ENCODE measurements at regions not wholly inside any gene's neighbourhood (a gene's known extent, or its start where the extent isn't known, plus 50 kb on each side); places are given as distances from the start of the nearest gene placed in this dataset.

DNA sequence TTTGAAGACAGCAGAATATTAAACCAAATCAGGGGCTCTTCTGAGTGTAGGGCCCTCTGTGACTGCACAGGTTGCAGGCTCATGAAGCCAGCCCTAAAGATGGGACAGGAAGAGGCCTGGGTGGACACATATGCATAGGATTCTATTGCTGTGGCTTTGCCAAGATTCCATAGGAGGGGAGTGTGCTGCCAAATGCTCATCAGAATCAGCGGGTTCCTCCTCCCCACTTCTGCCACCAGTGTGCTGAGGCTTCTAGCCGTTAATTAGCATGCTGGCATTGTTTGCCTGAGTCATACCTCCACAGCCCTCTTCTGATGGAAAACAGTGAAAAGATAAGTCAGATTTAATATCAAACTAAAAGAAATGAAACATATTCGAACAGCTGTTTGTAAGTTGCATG lies 103.9 kb upstream of the TMEFF2 start:
- no peak for DNase-seq (ENCODE audit: low read depth in 2 of 2)

- DNase-seq (ENCODE audit: low read depth in 2 of 2) = no peak
Measured at GRCh38 chr2:192292478-192292877, 97.7 kb upstream of the TMEFF2 start.

DNA sequence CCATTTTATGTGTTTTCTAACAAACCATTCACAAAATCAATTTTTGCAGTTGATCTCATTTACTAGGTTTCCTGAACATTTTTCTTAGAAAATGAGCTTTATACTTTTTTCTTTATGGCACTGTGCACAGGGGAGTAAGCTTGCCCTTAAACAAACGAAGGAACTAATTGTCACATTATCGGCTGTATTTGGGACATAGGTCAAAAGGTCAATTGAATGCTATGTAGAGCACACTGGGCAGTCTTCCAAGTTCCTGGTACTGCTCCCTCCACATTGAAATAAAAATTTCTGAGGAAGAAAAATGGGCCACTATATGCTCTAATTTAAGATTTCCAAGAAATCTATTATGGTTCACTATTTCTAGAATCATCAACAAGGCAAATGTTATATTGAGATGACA lies 93.6 kb upstream of the TMEFF2 start:
- no peak for DNase-seq (ENCODE audit: low read depth in 2 of 2)

DNA sequence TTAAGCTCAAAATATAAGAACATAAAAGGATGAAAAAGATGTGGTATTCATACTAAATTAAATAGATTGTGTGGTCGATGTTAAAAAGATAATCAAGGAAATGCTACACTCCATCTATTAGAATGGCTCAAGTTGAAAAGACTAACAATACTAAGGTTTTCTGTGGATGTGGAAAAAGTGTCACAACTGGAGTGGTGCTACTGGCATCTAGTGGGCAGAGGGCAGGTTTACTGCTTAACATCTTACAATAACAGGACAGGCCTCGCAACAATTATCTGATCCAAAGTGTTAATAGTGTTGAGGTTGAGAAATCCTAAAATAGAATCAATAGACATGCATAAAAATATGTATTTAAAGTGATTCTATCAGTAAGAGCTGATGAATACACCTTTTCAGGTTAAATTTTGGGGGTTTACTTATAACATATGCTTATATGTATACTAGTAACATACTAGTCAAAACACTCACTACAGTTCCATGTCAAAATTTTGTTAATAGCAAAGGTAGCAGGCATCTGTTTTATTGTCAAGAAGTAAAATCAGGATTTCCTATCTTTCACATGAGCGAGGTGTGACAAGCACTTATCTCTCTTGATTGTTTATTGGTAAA lies 91.5 kb upstream of the TMEFF2 start:
- peak in 1 of 2 experiments; percentile 21 for DNase-seq (ENCODE audit: low read depth in 2 of 2)

GRCh38 chr2:192283450-192283849 lies 88.7 kb upstream of the TMEFF2 start:
- DNase-seq (ENCODE audit: low read depth in 2 of 2) = no peak

DNA sequence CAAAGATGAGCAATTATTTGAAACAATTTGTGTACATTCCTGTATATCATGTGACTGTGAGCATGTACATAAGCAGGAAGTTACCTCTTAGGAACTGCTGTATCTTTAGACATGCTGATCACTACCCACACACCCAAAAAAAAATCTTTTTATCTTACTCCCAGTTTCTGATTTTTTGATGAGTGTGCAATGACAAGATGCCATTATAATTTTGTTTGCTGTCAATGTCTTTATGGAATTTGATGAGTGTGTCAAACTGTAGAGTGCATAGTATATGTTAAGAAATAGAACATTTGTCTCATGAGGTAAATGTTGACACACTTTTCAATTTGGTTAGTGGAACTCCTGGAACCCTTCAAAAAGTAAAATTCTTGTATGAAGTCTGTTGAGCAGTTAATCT lies 84.0 kb upstream of the TMEFF2 start:
- DNase-seq (ENCODE audit: low read depth in 2 of 2) = no peak

DNA sequence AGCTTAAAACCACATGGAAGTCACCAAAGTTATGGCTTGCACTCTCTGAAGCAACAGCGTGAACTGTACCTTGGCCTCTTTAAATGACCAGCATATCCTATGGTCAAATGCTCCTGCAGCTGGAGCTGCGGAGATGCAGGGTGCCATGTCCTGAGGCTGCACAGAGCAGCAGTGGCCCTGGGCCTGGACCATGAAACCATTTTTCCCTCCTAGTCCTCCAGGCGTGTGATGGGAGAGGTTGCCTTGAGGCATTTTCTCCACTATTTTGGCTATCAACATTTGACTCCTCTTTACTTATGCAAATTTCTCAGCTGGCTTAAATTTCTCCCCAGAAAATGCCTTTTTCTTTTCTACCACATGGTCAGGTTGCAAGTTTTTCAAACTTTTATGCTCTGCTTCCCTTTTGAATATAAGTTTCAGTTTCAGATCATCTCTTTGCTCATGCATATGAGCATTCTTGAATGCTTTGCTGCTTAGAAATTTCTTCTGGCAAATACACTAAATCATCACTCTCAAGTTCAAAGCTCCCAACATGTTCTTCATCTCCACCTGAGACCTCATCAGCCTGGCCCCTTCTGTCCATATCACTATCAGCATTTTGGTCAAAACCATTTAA lies 82.9 kb upstream of the TMEFF2 start:
- DNase-seq (ENCODE audit: low read depth in 2 of 2) = no peak

- no peak for DNase-seq (ENCODE audit: low read depth in 2 of 2)
Measured at GRCh38 chr2:192275632-192276031, 80.9 kb upstream of the TMEFF2 start.

GRCh38 chr2:192267484-192267883 lies 72.8 kb upstream of the TMEFF2 start:
- DNase-seq (ENCODE audit: low read depth in 2 of 2) = peak; percentile 63 to 65

DNA sequence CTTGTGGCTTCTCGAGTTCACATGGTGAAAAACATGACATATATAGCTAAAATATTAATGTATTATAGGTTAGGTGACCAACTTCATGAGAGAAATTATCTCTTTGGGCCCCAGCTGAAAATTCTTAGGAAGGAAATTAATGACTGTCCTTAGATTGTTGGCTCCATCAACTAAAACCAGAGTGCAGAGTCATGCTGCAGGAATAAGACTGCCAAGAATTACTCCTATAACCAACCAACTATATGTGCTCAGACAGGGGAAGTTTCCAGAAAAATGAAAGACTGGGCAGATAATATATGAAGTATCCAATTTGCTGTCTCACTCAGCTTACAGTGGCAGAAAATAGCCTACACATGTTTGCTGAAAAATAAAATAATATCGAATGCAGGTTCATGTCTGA lies 71.0 kb upstream of the TMEFF2 start:
- DNase-seq (ENCODE audit: low read depth in 2 of 2) = no peak

DNA sequence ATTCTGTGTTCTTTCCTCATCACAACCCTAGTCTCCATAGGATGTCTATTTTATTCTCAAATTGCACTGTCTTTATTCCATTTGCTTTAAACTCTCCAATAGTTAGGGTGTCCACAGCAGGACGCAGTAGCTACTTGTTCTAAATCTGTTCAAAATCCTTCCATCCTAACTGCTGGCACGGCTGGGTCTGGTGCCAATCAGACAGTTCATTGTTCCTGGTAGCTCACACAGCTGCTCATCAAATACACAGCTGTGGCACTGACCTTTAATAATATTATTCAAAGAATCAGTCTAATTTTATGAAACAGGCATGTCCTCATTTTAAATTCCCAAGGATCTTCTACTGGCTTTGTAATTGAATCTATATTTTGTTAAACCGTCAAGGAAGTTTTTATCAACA lies 59.7 kb upstream of the TMEFF2 start:
- no peak for DNase-seq (ENCODE audit: low read depth in 2 of 2)

GRCh38 chr2:192253692-192254091 lies 59.0 kb upstream of the TMEFF2 start:
- DNase-seq (ENCODE audit: low read depth in 2 of 2) = no peak

DNA sequence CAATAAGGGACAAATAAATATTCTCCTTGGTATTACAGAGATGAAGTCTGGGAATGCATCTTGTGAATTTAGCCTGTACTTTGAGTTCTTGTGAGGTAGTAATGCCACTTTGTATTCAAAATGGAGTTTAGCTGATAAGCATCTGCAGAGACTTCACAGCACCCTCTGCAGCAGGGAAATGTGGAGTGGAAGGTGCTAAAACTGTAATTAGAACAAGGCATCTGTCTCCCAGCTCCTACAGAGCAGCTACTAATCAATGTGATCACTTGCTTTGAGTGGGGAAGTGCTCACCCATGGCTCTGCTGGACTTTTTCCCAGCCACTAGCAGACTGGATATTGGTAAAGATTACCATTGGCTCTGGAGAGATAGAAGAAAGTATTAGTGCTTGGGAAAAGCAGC lies 56.2 kb upstream of the TMEFF2 start:
- no peak for DNase-seq (ENCODE audit: low read depth in 2 of 2)

DNA sequence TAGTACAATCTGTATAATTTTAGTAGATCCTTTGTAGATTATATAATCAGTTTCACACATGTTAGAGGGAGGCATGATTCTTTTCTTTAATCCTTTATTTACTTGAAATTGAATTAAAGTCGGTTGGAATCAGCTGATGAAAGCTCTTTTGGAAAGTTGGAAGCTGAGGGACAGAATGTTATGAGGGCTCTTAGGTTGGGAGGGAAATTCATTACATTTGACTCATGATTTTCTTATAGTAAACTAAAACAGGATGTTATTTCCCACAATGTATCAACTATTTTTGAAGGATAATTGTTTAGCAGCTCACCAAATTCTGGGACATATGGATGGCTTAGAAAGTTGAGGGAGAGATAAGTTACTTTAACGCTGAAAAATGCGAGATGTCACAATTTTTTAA lies 52.7 kb upstream of the TMEFF2 start:
- DNase-seq (ENCODE audit: low read depth in 2 of 2) = no peak

DNA sequence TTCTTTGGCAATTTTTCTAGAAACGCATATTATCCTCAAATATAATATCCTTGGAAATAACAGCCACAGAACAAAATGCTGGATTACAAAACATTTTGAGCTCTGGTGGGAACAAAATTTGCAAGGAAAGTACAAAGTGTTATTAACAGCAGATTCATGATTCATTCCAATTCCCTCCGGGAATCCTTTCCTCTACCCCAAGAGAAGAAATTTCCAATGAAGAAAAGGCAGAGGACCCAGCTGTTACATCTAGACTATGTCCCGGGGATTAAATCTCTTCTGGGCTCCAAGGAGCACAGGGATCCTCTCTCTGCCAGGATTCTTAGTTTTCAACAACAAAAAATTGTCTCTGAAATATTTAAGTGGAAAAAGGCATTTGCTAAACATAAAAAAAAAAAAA lies 51.6 kb upstream of the TMEFF2 start:
- DNase-seq (ENCODE audit: low read depth in 2 of 2) = no peak

DNA sequence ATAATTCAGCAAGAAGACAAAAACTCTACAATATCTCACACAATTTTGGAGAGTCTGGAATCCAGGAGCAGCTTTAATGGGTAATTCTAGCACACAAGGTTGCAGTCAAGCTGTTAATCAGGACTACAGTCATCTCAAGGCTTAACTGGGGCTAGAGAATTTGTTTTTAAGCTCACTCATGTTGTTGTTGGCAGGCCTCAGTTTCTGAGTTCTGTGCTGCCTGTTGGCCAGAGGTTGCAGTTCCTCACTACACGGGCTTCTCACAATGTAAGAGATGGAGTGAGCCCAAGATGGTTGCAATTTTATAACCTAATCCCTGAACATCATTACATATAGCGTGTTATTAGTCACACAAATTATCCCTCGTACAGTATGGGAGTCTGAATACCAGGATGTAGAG lies 50.6 kb upstream of the TMEFF2 start:
- no peak for DNase-seq (ENCODE audit: low read depth in 2 of 2)

All from fibroblast of skin of left biceps (primary cell).